ENCODE measurements at regions not wholly inside any gene's neighbourhood (a gene's known extent, or its start where the extent isn't known, plus 50 kb on each side); places are given as distances from the start of the nearest gene placed in this dataset.
"Not testable (repeated sequence)": the region's sequence is repeated elsewhere in the genome, so short reads cannot be mapped to it uniquely, and the experiment has no call there.

DNA sequence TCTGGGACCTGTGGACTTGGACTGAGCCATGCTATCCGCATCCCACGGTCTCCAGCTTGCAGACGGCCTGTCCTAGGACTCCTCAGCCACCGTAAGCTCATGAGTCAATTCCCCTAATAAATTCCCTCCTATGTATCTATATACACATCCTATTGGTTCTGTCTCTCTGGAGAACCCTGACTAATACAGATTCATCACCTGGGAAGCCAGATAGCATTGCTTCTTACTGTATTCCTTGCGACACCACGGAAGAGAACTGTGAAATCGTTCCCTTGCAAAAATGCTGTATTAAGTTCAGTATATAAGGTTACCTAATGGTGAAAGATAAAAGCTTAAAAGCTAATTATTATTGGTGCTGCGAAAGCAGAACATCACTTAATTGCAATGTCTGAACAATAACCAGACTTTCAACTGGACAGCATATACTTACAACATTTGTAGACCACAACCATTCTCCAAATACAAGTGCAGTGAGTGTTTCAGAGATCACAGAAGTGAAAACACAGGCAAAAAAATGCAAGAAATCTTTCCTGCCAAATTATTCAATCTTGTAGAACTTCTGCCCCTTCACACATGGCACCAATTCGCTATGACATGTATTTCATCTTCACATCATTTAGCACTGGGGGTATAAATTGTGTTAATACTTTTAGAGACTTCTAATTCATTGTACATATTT is 352.9 kb downstream of the TXNL1 start:
- no peak overlapping the region for H3K4me3 Mint-ChIP-seq
- DNase-seq (no peak), ATAC-seq (no peak)
- H3K36me3 Mint-ChIP-seq (ENCODE audit: low read depth) = no peaks in the 10 kb centered on the region
- no peaks in the 10 kb centered on the region for H3K9me3 Mint-ChIP-seq (ENCODE audit: low read depth)
- no peak overlapping the region for H3K27ac Mint-ChIP-seq
- POLR2A ChIA-PET = no interaction called here
- CTCF ChIA-PET = no interaction called here
- no peaks in the 10 kb centered on the region for H3K4me1 Mint-ChIP-seq
- no peaks in the 10 kb centered on the region for H3K27me3 Mint-ChIP-seq
- intact Hi-C loops (cut with DNase I, micrococcal nuclease) = no loop called here

DNA sequence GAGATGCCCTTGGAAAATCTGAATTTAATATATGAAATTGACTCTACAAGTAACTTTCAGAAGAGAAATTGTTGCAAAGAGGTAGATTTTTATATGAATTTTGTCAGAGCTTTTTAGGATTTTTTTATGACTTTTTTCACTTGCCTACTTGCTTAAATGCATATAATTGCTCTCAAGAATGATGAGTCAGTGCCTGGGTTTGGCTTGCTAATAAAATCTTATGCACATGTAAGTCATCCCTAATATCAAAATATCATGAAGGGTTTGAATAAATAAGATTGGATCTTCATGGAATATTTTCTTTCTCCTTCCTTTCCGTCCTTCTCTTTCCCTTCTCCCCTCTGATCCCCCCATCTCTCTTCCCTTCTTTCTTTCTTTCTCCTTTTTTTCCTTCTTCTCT is 354.1 kb downstream of the TXNL1 start:
- H3K27me3 Mint-ChIP-seq = no peaks in the 10 kb centered on the region
- H3K27ac Mint-ChIP-seq = no peak overlapping the region
- intact Hi-C loops (cut with DNase I, micrococcal nuclease) = no loop called here
- no peaks in the 10 kb centered on the region for H3K4me1 Mint-ChIP-seq
- ChIA-PET POLR2A (no interaction called here), CTCF (no interaction called here)
- ATAC-seq (no peak), DNase-seq (no peak)
- H3K4me3 Mint-ChIP-seq = no peak overlapping the region
- H3K9me3 Mint-ChIP-seq (ENCODE audit: low read depth) = peaks cover 2% of the 10 kb centered on the region
- no peaks in the 10 kb centered on the region for H3K36me3 Mint-ChIP-seq (ENCODE audit: low read depth)

DNA sequence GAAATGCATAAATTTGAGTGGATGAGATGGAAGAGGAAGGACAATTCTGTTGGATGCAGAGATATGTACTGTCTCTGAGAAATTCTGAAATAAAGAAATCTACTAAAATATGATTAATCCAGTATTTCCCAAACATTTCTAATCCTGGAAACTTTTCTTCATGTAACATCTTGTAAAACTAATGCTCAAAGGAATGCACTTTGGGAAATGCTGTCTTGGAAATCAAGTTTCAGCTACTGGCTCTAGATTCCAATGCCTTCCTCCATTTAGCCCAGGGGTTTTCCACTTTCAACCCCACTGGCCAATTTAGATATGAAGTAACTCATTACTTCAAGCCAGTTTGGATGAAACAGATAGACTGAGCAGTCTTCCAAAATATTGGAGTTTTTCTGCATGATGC is 355.1 kb downstream of the TXNL1 start:
- DNase-seq = no peak
- Mint-ChIP-seq H3K36me3 (ENCODE audit: low read depth) (no peaks in the 10 kb centered on the region), H3K4me1 (no peaks in the 10 kb centered on the region), H3K27ac (no peak overlapping the region), H3K9me3 (ENCODE audit: low read depth) (peaks cover 2% of the 10 kb centered on the region), H3K4me3 (no peak overlapping the region), H3K27me3 (no peaks in the 10 kb centered on the region)
- ChIA-PET CTCF (no interaction called here), POLR2A (no interaction called here)
- no peak for ATAC-seq
- intact Hi-C loops (cut with DNase I, micrococcal nuclease) = no loop called here

DNA sequence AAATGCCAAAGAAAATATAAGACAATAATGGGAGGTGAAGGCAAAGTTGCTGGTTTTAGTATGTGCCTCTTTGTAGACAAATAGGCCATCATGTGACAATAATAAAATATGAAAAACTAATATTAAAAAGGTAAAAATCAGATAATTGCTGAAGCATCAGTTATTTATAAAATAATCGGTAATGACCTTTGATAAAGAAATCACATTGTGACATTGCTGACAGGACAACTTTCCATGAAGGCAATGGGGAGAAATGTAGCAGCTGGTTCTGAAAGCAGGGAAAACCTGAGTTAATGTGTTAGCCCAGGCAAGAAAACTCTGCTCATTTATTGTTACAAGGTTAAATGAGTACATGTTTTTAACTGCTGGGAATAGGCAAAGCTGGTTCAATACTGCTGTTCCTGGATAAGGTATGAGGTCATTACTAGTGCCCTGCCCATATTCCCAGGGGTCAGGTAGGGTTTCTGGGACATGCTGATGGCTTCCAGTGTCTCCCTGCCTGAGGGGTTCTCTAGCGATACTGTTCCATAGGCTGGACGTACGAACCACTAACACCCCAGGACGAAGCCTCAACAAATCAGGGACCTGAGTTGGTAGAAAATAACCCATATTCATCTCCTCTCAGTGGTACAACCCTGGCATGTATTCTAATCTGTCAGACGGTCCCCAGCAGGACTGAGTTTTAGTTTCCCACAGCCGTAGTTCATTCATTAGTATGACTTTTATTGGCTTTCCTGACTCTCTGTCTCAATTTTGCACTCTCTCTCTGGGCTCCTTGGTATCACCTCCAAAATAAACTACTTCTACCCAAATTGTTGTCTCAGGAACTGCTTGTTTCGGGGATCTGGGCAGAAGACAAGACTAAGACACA is 355.9 kb downstream of the TXNL1 start:
- DNase-seq (no peak), ATAC-seq (no peak)
- ChIA-PET CTCF (interaction anchor here (1.2 kb wide), 1 partner anchor 17 kb away, joined by 3 read pairs; no protein-coding TSS in a partner anchor), POLR2A (interaction anchor here (0.7 kb wide), 1 partner anchor 755 kb away, joined by 3 read pairs; no protein-coding TSS in a partner anchor)
- Mint-ChIP-seq H3K36me3 (ENCODE audit: low read depth) (no peaks in the 10 kb centered on the region), H3K9me3 (ENCODE audit: low read depth) (peaks cover 2% of the 10 kb centered on the region), H3K27me3 (no peaks in the 10 kb centered on the region), H3K4me1 (no peaks in the 10 kb centered on the region), H3K4me3 (no peak overlapping the region), H3K27ac (no peak overlapping the region)
- intact Hi-C loops (cut with DNase I, micrococcal nuclease) = no loop called here

DNA sequence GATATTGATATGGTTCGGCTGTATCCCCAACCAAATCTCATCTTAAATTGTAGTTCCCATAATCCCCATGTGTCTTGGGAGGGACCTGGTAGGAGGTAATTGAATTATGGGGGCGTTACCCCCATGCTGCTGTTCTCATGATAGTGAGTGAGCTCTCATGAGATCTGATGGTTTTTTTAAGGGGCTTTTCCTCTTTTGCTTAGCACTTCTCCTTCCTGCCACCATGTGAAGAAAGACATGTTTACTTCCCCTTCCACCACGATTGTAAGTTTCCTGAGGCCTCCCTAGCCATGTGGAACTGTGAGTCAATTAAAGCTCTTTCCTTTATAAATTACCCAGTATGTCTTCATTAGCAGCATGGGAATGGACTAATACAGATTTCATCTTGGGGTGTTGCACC is 358.6 kb downstream of the TXNL1 start:
- H3K4me1 Mint-ChIP-seq; H3K27me3 Mint-ChIP-seq; ATAC-seq; POLR2A ChIA-PET; H3K4me3 Mint-ChIP-seq; H3K9me3 Mint-ChIP-seq (ENCODE audit: low read depth); intact Hi-C loops (cut with DNase I, micrococcal nuclease); H3K36me3 Mint-ChIP-seq (ENCODE audit: low read depth); DNase-seq; H3K27ac Mint-ChIP-seq; CTCF ChIA-PET: not testable (repeated sequence)

DNA sequence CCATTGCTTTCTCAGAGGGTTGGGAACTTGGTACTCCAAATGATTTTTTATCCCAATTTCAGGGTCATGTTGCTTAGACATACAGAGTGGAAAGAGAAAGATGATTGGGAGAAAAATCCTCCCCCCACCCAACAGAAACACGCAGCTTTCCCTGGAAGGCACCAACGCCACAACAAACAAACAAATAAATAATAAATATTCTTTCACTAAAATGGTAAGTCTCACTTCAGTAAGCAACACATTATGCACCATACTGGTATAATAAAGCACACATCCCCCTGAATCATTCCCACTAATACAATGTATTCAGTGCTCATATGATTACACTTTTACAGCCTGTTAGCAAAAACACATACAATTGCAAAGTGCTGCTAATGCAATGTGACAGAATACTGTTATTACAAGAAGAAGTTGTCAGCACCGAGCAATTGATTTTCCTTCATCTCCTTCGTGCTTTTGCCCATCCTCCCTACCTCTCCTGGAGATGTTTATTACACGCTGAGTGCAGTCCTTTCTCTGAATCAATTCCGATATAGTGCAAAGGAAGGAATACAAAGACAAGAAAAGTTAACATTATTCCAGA is 359.9 kb downstream of the TXNL1 start:
- Mint-ChIP-seq H3K9me3 (ENCODE audit: low read depth) (peaks cover 3% of the 10 kb centered on the region), H3K36me3 (ENCODE audit: low read depth) (no peaks in the 10 kb centered on the region), H3K4me1 (no peaks in the 10 kb centered on the region), H3K27me3 (no peaks in the 10 kb centered on the region), H3K4me3 (no peak overlapping the region), H3K27ac (no peak overlapping the region)
- DNase-seq (no peak), ATAC-seq (no peak)
- intact Hi-C loops (cut with DNase I, micrococcal nuclease) = no loop called here
- CTCF ChIA-PET = interaction anchor here (0.8 kb wide), 1 partner anchor 17 kb away, joined by 3 read pairs; no protein-coding TSS in a partner anchor
- POLR2A ChIA-PET = no interaction called here

DNA sequence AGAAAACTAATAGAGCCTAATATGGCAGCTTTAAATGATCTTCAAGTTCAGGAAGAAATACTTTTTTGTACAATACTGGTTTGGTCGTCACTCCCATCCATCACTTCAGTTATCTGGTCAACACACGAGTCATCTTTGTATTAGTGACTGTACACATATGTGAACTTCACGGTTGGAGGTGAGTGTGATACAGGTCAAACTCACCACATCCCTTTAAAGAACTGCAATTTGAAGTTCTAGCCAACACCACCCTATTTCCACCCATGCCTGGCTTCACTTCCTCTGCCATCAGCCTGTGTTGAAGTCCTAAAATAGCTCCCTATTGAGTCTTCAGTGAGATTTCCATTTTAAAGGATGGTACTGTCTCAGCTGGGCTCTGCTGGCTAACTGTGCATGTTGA is 361.9 kb downstream of the TXNL1 start:
- no peak overlapping the region for H3K27ac Mint-ChIP-seq
- no peak for DNase-seq
- intact Hi-C loops (cut with DNase I, micrococcal nuclease) = no loop called here
- no peak for ATAC-seq
- ChIA-PET CTCF (no interaction called here), POLR2A (no interaction called here)
- H3K4me1 Mint-ChIP-seq = no peaks in the 10 kb centered on the region
- H3K4me3 Mint-ChIP-seq = no peak overlapping the region
- H3K36me3 Mint-ChIP-seq (ENCODE audit: low read depth) = no peaks in the 10 kb centered on the region
- peaks cover 3% of the 10 kb centered on the region for H3K9me3 Mint-ChIP-seq (ENCODE audit: low read depth)
- no peaks in the 10 kb centered on the region for H3K27me3 Mint-ChIP-seq

DNA sequence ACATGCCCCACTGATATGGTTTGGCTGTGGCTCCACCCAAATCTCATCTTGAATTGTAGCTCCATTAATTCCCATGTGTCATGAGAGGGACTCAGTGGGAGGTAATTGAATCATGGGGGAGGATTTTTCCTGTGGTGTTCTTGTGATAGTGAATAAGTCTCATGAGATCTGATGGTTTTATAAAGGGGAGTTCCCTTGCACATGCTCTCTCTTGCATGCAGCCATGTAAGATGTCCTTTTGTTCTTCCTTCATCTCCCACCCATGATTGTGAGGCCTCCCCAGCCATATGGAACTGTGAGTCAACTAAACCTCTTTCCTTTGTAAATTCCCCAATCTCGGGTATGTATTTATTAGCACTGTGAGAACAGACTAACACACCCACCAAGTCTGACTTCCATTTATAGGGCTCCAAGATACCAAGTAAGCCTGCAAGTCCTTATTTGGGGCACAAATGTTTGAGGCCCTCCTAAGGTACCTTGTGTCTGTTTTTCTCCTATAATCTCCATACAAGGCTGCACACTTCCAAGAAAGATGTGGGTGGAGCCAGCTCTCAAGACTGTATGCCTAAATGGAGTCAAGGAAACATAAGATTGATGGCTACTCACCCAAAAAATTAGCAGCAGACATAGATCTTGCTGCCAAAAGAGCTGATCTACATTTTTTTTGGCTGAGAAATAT is 364.7 kb downstream of the TXNL1 start:
- CTCF ChIA-PET = no interaction called here
- H3K27me3 Mint-ChIP-seq = peaks cover 5% of the 10 kb centered on the region
- DNase-seq (no peak), ATAC-seq (no peak)
- no peak overlapping the region for H3K4me3 Mint-ChIP-seq
- no peaks in the 10 kb centered on the region for H3K36me3 Mint-ChIP-seq (ENCODE audit: low read depth)
- H3K4me1 Mint-ChIP-seq = no peaks in the 10 kb centered on the region
- H3K9me3 Mint-ChIP-seq (ENCODE audit: low read depth) = peaks cover 1% of the 10 kb centered on the region
- intact Hi-C loops (cut with DNase I, micrococcal nuclease) = no loop called here
- no peak overlapping the region for H3K27ac Mint-ChIP-seq
- POLR2A ChIA-PET = no interaction called here

DNA sequence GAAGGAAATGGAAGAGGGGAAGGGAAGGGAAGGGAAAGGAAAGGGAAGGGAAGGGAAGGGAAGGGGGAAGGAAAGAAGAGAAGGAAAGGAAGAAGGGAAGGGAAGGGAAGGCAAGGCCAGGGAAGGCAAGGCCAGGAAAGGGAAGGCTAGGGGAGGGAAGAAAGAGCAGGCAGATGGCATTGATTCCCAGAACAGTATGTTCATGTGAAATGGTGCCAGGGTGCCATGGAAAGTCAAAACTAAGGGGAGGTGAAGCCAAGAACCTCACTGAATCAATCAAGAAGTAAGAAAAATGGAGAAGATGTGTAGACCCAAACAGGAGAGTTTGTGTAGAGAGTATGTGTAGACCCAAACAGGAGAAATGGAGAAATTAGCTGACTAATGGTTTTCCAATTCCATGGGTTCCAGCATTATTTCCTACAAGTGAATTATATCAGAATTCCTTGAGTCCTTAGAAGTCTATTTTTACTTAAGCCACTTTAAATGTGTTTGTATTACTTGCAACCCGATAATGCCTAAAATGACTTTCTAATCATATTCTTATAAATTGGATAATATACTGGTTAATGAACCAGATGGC is 367.6 kb downstream of the TXNL1 start:
- Mint-ChIP-seq H3K27me3 (peaks cover 11% of the 10 kb centered on the region), H3K4me1 (no peaks in the 10 kb centered on the region), H3K9me3 (ENCODE audit: low read depth) (peaks cover 1% of the 10 kb centered on the region), H3K27ac (no peak overlapping the region), H3K36me3 (ENCODE audit: low read depth) (no peaks in the 10 kb centered on the region), H3K4me3 (no peak overlapping the region)
- DNase-seq = no peak
- ChIA-PET CTCF (no interaction called here), POLR2A (no interaction called here)
- no peak for ATAC-seq
- intact Hi-C loops (cut with DNase I, micrococcal nuclease) = no loop called here

DNA sequence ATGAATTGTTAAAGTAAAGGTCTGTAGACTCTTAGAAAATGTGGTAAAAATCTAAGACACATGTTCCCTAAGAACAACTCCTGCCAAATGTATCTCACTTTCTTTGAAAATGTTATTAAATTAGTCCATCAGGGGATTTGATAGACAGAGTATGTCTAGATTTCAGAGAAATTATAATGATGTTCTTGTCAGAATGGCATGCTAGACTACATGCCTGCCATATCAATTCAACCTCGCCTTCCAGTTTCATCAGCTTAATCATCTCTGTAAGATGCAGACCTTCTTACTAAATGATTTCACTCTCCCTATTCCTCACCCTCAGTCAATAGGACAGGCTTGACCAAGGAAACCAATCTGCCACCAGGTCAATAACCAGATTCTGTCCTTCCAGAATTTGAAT is 368.4 kb downstream of the TXNL1 start:
- no peak overlapping the region for H3K27ac Mint-ChIP-seq
- CTCF ChIA-PET = no interaction called here
- H3K27me3 Mint-ChIP-seq = peaks cover 11% of the 10 kb centered on the region
- H3K9me3 Mint-ChIP-seq (ENCODE audit: low read depth) = no peaks in the 10 kb centered on the region
- no peaks in the 10 kb centered on the region for H3K4me1 Mint-ChIP-seq
- DNase-seq = no peak
- no peak for ATAC-seq
- intact Hi-C loops (cut with DNase I, micrococcal nuclease) = no loop called here
- POLR2A ChIA-PET = no interaction called here
- H3K36me3 Mint-ChIP-seq (ENCODE audit: low read depth) = no peaks in the 10 kb centered on the region
- H3K4me3 Mint-ChIP-seq = no peak overlapping the region

DNA sequence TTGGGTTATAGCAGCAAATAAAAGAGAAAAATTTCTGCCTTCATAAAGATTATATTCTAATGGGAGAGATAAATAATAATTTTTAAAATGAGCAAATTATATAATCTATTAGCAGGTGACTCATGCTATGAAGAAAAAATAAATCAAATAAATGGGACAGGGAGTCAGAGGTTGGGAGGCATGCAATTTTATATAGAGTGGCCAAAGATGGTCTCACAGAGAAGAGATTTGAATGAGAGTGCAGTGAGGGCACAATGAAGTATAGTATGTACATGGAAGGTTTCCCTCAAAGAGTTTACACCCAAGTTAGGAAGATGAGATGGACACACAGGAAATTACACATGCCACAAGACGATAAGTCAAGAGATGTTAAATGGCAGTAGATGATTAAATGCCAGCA is 369.4 kb downstream of the TXNL1 start:
- intact Hi-C loops (cut with DNase I, micrococcal nuclease) = no loop called here
- CTCF ChIA-PET = no interaction called here
- no peak overlapping the region for H3K27ac Mint-ChIP-seq
- no peaks in the 10 kb centered on the region for H3K4me1 Mint-ChIP-seq
- no peak for DNase-seq
- H3K9me3 Mint-ChIP-seq (ENCODE audit: low read depth) = no peaks in the 10 kb centered on the region
- no peaks in the 10 kb centered on the region for H3K36me3 Mint-ChIP-seq (ENCODE audit: low read depth)
- ATAC-seq = no peak
- POLR2A ChIA-PET = no interaction called here
- H3K4me3 Mint-ChIP-seq = no peak overlapping the region
- H3K27me3 Mint-ChIP-seq = peaks cover 11% of the 10 kb centered on the region

All from activated CD4-positive, alpha-beta T cell treated with anti-CD3 and anti-CD28 coated beads for 36 hours (primary cell).